ENCODE measurements at regions not wholly inside any gene's neighbourhood (a gene's known extent, or its start where the extent isn't known, plus 50 kb on each side); places are given as distances from the start of the nearest gene placed in this dataset.

DNA sequence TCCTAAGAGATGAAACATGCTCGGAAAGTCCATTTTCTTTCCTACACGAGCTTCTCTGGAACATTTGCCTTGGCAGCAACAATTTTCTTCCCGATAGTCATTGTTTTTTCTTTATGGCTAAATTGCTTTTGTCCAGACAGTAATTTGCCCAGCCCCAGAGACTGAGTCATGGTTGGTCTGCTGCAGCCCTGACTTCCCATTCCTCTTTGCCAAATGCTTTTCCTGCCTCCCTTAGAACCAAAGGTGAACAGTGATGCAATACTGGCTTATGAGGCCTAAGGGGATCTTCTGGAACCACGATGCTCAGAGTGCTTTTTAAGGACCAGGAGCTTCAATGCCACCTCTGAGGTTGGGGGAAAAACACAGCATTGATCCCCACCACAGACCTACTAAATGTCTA, 1599.6 kb upstream of the TMEM132C start:
- Histone ChIP-seq H3K27me3 (replicated peaks in 1 of 4; ENCODE audit: control extremely low read depth in 1 of 4, control insufficient read depth in 3 of 4, insufficient read depth in 4 of 4, low read length in 3 of 4) (no peaks in the 10 kb centered on the region), H3K4me3 (ENCODE audit: control extremely low read depth in 1 of 5, extremely low read depth in 1 of 5, insufficient read depth in 1 of 5, low read depth in 2 of 5, low read length in 4 of 5) (no peak overlapping the region), H4K20me1 (ENCODE audit: control insufficient read depth, insufficient read depth, low read length, poor library complexity, severe bottlenecking) (no peaks in the 10 kb centered on the region), H2AFZ (ENCODE audit: insufficient read depth, low read depth, low read length, poor library complexity, severe bottlenecking) (no peak overlapping the region), H3K4me1 (ENCODE audit: control insufficient read depth in 2 of 2, insufficient read depth in 2 of 2, low read length in 2 of 2) (no peaks in the 10 kb centered on the region), H3K79me2 (ENCODE audit: control insufficient read depth, insufficient read depth, low read length) (no peaks in the 10 kb centered on the region), H3K9ac (ENCODE audit: low read length) (no peak overlapping the region), H3K9me3 (ENCODE audit: control extremely low read depth in 1 of 3, control insufficient read depth in 2 of 3, insufficient read depth in 1 of 3, low read length in 2 of 3) (peaks cover 0 to 4% (median 3%) of the 10 kb centered on the region in 3 donors), H3K4me2 (replicated peaks; ENCODE audit: low read depth, low read length, poor library complexity, severe bottlenecking) (no peak overlapping the region), H3K27ac (ENCODE audit: low read length in 2 of 2) (no peak overlapping the region), H3K36me3 (replicated peaks in 1 of 2; ENCODE audit: control extremely low read depth in 1 of 2, control insufficient read depth in 1 of 2, extremely low read depth in 1 of 2, insufficient read depth in 2 of 2, low read length in 1 of 2) (no peaks in the 10 kb centered on the region)
- Mint-ChIP-seq H3K27me3 (no peaks in the 10 kb centered on the region), H3K9me3 (ENCODE audit: insufficient read depth) (peaks cover 3% of the 10 kb centered on the region), H3K4me3 (no peak overlapping the region), H3K4me1 (no peaks in the 10 kb centered on the region), H3K27ac (no peak overlapping the region)
- 79% methylated on average over 4 of the region's 4 CpGs for WGBS (ENCODE audit: insufficient coverage)
- no peak for DNase-seq
- TF ChIP-seq CTCF (IDR thresholded peaks at IDR 0.05) (no peak), EZH2 (IDR thresholded peaks at IDR 0.05; ENCODE audit: borderline replicate concordance, insufficient read depth, low read depth, low read length, poor library complexity, severe bottlenecking) (no peak)
- ATAC-seq (ENCODE audit: low read depth) = no peak
- POLR2A ChIA-PET = no interaction called here
- CTCF ChIA-PET = no interaction called here
- intact Hi-C loops (cut with micrococcal nuclease) = no loop called here

- ATAC-seq (ENCODE audit: low read depth) (no peak), DNase-seq (no peak)
- H4K20me1 ChIP-seq (ENCODE audit: control insufficient read depth, insufficient read depth, low read length, poor library complexity, severe bottlenecking) = no peaks in the 10 kb centered on the region
- ChIA-PET CTCF (no interaction called here), POLR2A (no interaction called here)
- no peaks in the 10 kb centered on the region for H3K4me1 ChIP-seq (ENCODE audit: control insufficient read depth in 2 of 2, insufficient read depth in 2 of 2, low read length in 2 of 2)
- no peak overlapping the region for H3K9ac ChIP-seq (ENCODE audit: low read length)
- intact Hi-C loops (cut with micrococcal nuclease) = no loop called here
- no peaks in the 10 kb centered on the region for H3K79me2 ChIP-seq (ENCODE audit: control insufficient read depth, insufficient read depth, low read length)
- no peak overlapping the region for H3K4me3 ChIP-seq (ENCODE audit: control extremely low read depth in 1 of 5, extremely low read depth in 1 of 5, insufficient read depth in 1 of 5, low read depth in 2 of 5, low read length in 4 of 5)
- Mint-ChIP-seq H3K9me3 (ENCODE audit: insufficient read depth) (no peaks in the 10 kb centered on the region), H3K27me3 (no peaks in the 10 kb centered on the region), H3K4me1 (no peaks in the 10 kb centered on the region), H3K4me3 (no peak overlapping the region), H3K27ac (no peak overlapping the region)
- H3K27me3 ChIP-seq (replicated peaks in 1 of 4; ENCODE audit: control extremely low read depth in 1 of 4, control insufficient read depth in 3 of 4, insufficient read depth in 4 of 4, low read length in 3 of 4) = no peaks in the 10 kb centered on the region
- H3K9me3 ChIP-seq (ENCODE audit: control extremely low read depth in 1 of 3, control insufficient read depth in 2 of 3, insufficient read depth in 1 of 3, low read length in 2 of 3) = no peaks in the 10 kb centered on the region
- H2AFZ ChIP-seq (ENCODE audit: insufficient read depth, low read depth, low read length, poor library complexity, severe bottlenecking) = no peak overlapping the region
- H3K4me2 ChIP-seq (replicated peaks; ENCODE audit: low read depth, low read length, poor library complexity, severe bottlenecking) = no peak overlapping the region
- H3K27ac ChIP-seq (ENCODE audit: low read length in 2 of 2) = no peak overlapping the region
- TF ChIP-seq CTCF (IDR thresholded peaks at IDR 0.05) (no peak), EZH2 (IDR thresholded peaks at IDR 0.05; ENCODE audit: borderline replicate concordance, insufficient read depth, low read depth, low read length, poor library complexity, severe bottlenecking) (no peak)
- H3K36me3 ChIP-seq (replicated peaks in 1 of 2; ENCODE audit: control extremely low read depth in 1 of 2, control insufficient read depth in 1 of 2, extremely low read depth in 1 of 2, insufficient read depth in 2 of 2, low read length in 1 of 2) = no peaks in the 10 kb centered on the region
- WGBS (ENCODE audit: insufficient coverage) = 80% methylated on average over 1 of the region's 1 CpG
Observed at GRCh38 chr12:126668538-126668937, 1598.4 kb upstream of the TMEM132C start.

Data from B cell (primary cell).